ENCODE measurements at regions not wholly inside any gene's neighbourhood (a gene's known extent, or its start where the extent isn't known, plus 50 kb on each side); places are given as distances from the start of the nearest gene placed in this dataset.

DNA sequence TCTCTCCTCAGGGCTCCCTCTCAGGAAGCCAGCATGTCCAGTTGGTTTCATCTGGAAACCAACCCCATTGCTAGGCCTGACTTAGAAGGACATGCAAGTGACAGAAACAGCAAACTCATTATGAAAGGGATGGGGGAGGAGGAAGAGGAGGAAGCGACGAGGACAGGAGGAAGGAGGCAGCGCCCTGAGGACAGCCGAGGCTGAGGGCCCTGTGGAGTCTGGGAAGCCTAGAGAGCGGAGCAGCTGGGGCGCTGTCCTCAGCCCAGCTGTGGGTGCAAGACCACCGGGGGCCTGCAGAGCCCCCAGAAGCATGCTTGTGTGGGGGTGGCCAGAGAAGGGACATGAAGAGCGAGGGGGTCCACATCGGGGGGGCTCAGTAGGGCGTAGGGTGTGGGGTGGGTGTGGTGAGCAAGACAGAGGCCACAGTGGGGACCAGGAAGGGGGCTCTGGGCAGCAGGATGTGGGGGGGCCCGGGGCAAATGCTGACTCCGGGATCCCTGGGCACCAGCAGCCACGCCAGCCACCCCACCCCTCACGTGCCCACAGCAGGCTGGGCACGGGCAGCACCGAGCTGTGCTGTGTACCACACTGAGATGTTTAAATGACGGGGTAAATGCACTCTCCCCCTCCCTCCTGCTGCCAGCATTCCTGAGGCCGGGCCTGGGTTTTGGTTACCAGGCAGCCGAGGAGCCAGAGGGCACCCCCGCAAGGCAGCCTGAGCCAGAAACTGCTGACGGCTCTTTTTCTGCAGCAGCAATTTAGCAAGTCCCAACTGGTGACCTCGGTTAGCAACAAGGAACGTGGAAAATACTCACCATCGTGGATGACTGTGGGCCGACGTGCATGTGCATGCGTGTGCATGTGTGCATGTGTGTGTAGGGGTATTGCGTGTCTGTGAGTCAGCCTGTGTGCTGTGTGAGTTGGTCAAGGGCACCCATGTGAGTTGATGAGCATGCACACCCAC, 82.7 kb upstream of the LINC01488 start:
- peaks cover 24 to 26% of the 10 kb centered on the region in 2 experiments for H3K9me3 Mint-ChIP-seq
- no peak for DNase-seq
- peaks cover 2 to 12% of the 10 kb centered on the region in 2 experiments; a peak in 3 of 4 replicates for H3K4me1 Mint-ChIP-seq
- no peak overlapping the region for H3K9ac ChIP-seq (ENCODE audit: extremely low read depth, insufficient read length, low read length)
- no peak overlapping the region for H3K23ac ChIP-seq (ENCODE audit: insufficient read length, low read depth, low read length)
- H2BK5ac ChIP-seq (ENCODE audit: insufficient read length, low read length) = no peak overlapping the region
- H2BK12ac ChIP-seq (ENCODE audit: insufficient read length, low read depth, low read length) = no peak overlapping the region
- H3K79me1 ChIP-seq (ENCODE audit: insufficient read depth, low read depth, low read length, poor library complexity, severe bottlenecking) = no peaks in the 10 kb centered on the region
- no peak overlapping the region for H3K4me3 Mint-ChIP-seq
- H3K27ac Mint-ChIP-seq = peak overlapping the region in 1 of 3 experiments; percentile 62; a peak in 1 of 7 replicates
- H2BK20ac ChIP-seq (ENCODE audit: low read depth, low read length, poor library complexity, severe bottlenecking) = no peak overlapping the region
- no peak overlapping the region for H4K8ac ChIP-seq (replicated peaks; ENCODE audit: insufficient read length, low read depth, low read length)
- TF ChIP-seq, protein P1, sequence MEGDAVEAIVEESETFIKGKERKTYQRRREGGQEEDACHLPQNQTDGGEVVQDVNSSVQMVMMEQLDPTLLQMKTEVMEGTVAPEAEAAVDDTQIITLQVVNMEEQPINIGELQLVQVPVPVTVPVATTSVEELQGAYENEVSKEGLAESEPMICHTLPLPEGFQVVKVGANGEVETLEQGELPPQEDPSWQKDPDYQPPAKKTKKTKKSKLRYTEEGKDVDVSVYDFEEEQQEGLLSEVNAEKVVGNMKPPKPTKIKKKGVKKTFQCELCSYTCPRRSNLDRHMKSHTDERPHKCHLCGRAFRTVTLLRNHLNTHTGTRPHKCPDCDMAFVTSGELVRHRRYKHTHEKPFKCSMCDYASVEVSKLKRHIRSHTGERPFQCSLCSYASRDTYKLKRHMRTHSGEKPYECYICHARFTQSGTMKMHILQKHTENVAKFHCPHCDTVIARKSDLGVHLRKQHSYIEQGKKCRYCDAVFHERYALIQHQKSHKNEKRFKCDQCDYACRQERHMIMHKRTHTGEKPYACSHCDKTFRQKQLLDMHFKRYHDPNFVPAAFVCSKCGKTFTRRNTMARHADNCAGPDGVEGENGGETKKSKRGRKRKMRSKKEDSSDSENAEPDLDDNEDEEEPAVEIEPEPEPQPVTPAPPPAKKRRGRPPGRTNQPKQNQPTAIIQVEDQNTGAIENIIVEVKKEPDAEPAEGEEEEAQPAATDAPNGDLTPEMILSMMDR (conservative IDR thresholded peaks at IDR 0.05) = no peak
- H3K4ac ChIP-seq (ENCODE audit: low read depth, low read length) = no peak overlapping the region
- no peak overlapping the region for H2AFZ ChIP-seq (ENCODE audit: low read length)
- H2AK5ac ChIP-seq (ENCODE audit: insufficient read length, low read length) = no peak overlapping the region
- H3K36me3 Mint-ChIP-seq (ENCODE audit: insufficient read depth in 1 of 3, low read depth in 3 of 3) = peaks cover 4 to 15% (median 11%) of the 10 kb centered on the region in 3 experiments; a peak in 6 of 7 replicates
- H3K4me1 ChIP-seq (ENCODE audit: insufficient read depth, low read length) = no peaks in the 10 kb centered on the region
- no peak overlapping the region for H3T11ph ChIP-seq (ENCODE audit: low read length)
- no peak overlapping the region for H4K91ac ChIP-seq (ENCODE audit: insufficient read length, low read depth, low read length)
- H4K20me1 ChIP-seq (ENCODE audit: control insufficient read depth, insufficient read depth, insufficient read length) = no peaks in the 10 kb centered on the region
- no peak overlapping the region for H3K27ac ChIP-seq (ENCODE audit: insufficient read length, low read depth, low read length)
- no peak overlapping the region for H2BK120ac ChIP-seq (ENCODE audit: low read depth, low read length, poor library complexity, severe bottlenecking)
- no peak overlapping the region for H3K4me2 ChIP-seq (ENCODE audit: insufficient read depth, insufficient read length, low read length)
- H3K27me3 ChIP-seq (ENCODE audit: insufficient read depth, low read length) = no peaks in the 10 kb centered on the region
- no peaks in the 10 kb centered on the region for H3K79me2 ChIP-seq (ENCODE audit: insufficient read depth, low read length)
- H3K56ac ChIP-seq (ENCODE audit: insufficient read length, low read depth, low read length) = no peak overlapping the region
- WGBS (ENCODE audit: extremely low coverage, insufficient read length, low lambda C conversion rate) = no CpG with 5 or more reads among the region's 28 CpGs
- H3K27me3 Mint-ChIP-seq (ENCODE audit: low read depth) = peaks cover 13% of the 10 kb centered on the region
- peaks cover 5% of the 10 kb centered on the region for H3K9me3 ChIP-seq (ENCODE audit: control insufficient read depth, low read depth, low read length)
- no peak overlapping the region for H4K5ac ChIP-seq (ENCODE audit: insufficient read length, low read depth, low read length)
- no peak overlapping the region for H2BK15ac ChIP-seq (ENCODE audit: low read depth, low read length)
- H3K18ac ChIP-seq (ENCODE audit: insufficient read length, low read depth, low read length) = no peak overlapping the region
- H3K14ac ChIP-seq (ENCODE audit: insufficient read depth, low read length) = no peak overlapping the region
- H3K23me2 ChIP-seq (ENCODE audit: insufficient read length, low read depth, low read length, poor library complexity, severe bottlenecking) = no peaks in the 10 kb centered on the region

Data from H9 (cell line).